Peyer's patch (tissue), 4 donors: ENCODE measurements at regions not wholly inside any gene's neighbourhood (a gene's known extent, or its start where the extent isn't known, plus 50 kb on each side); places are given as distances from the start of the nearest gene placed in this dataset.
A peak's percentile ranks its signal among the peaks of the same experiment; 100 is the strongest.

Source experiments
- DNase-seq, 3 donors: peaks; one replicate each; pipeline ENCODE4 v3.0.0-alpha.2; 2017 to 2019
- H3K27ac ChIP-seq, 4 donors: fragments of 200-600 bp; sonication (generic); one replicate each; pipeline ENCODE4 v1.5.1; 2016 to 2019
- H3K27me3 ChIP-seq, 2 donors: fragments of 200-600 bp; sonication (generic); one replicate each; pipeline ENCODE4 v1.5.1; 2019
- H3K36me3 ChIP-seq, 3 donors: fragments of 200-600 bp; sonication (generic); one replicate each; pipeline ENCODE4 v1.5.1; 2016 to 2019
- H3K4me1 ChIP-seq, 4 donors: fragments of 200-600 bp; sonication (generic); one replicate each; pipeline ENCODE4 v1.5.1; 2016 to 2019
- H3K4me3 ChIP-seq, 4 donors: fragments of 200-600 bp; sonication (generic); 1 replicate in 3 of 4; 2 replicates in 1 of 4; pipeline ENCODE4 v1.5.1; 2016 to 2019; ENCODE audit warnings: mild to moderate bottlenecking in 1 of 4
- H3K9me3 ChIP-seq, 4 donors: fragments of 200-600 bp; sonication (generic); one replicate each; pipeline ENCODE4 v1.5.1; 2016 to 2019; ENCODE audit warnings: mild to moderate bottlenecking in 1 of 4
- CTCF ChIP-seq, 6 experiments: fragments of 450-650 bp in 4 of 6; fragments of 200-600 bp in 2 of 6; sonication (generic) in 1 of 6; IDR thresholded peaks; one replicate each; pipeline ENCODE4 v1.5.1; 2017 to 2019; ENCODE audit warnings: antibody characterized with exemption in 6 of 6, mild to moderate bottlenecking in 3 of 6, moderate library complexity in 1 of 6
- POLR2A ChIP-seq, 2 donors: fragments of 450-650 bp; IDR thresholded peaks; one replicate each; pipeline ENCODE4 v1.5.1; 2017; ENCODE audit warnings: antibody characterized with exemption in 2 of 2, mild to moderate bottlenecking in 2 of 2, moderate library complexity in 2 of 2

GRCh38 chr12:124428792-124429281 is 133.9 kb downstream of the RFLNA start:
- no peak for TF ChIP-seq POLR2A (IDR thresholded peaks at IDR 0.05)
- TF ChIP-seq CTCF (IDR thresholded peaks at IDR 0.05) = no peak
- no peaks in the 10 kb centered on the region for H3K9me3 ChIP-seq
- H3K4me1 ChIP-seq = peaks cover 0 to 36% (median 2%) of the 10 kb centered on the region in 4 donors
- H3K27me3 ChIP-seq = no peaks in the 10 kb centered on the region
- peaks cover 0 to 46% (median 0%) of the 10 kb centered on the region in 3 donors for H3K36me3 ChIP-seq
- no peak overlapping the region for H3K4me3 ChIP-seq
- H3K27ac ChIP-seq = peak overlapping the region; percentile 51 to 76 (median 66)
- DNase-seq = no peak

- Histone ChIP-seq H3K36me3 (peaks cover 0 to 46% (median 0%) of the 10 kb centered on the region in 3 donors), H3K9me3 (no peaks in the 10 kb centered on the region), H3K4me3 (no peak overlapping the region), H3K27ac (peak overlapping the region; percentile 51 to 76 (median 66)), H3K27me3 (no peaks in the 10 kb centered on the region), H3K4me1 (peaks cover 0 to 42% (median 4%) of the 10 kb centered on the region in 4 donors)
- no peak for TF ChIP-seq CTCF (IDR thresholded peaks at IDR 0.05)
- TF ChIP-seq POLR2A (IDR thresholded peaks at IDR 0.05) = no peak
- DNase-seq = peak in 1 of 3 donors; percentile 68
These were observed 133.4 kb downstream of the RFLNA start for GRCh38 chr12:124428136-124428791.

- Histone ChIP-seq H3K36me3 (peaks cover 0 to 46% (median 0%) of the 10 kb centered on the region in 3 donors), H3K4me1 (peaks cover 0 to 54% (median 9%) of the 10 kb centered on the region in 4 donors), H3K27ac (peak overlapping the region; percentile 26 to 76 (median 66)), H3K9me3 (no peaks in the 10 kb centered on the region), H3K27me3 (no peaks in the 10 kb centered on the region), H3K4me3 (no peak overlapping the region)
- no peak for DNase-seq
- TF ChIP-seq POLR2A (IDR thresholded peaks at IDR 0.05) = no peak
- no peak for TF ChIP-seq CTCF (IDR thresholded peaks at IDR 0.05)
These were observed 132.0 kb downstream of the RFLNA start for GRCh38 chr12:124426594-124427555.

GRCh38 chr12:124425667-124426066 is 130.8 kb downstream of the RFLNA start:
- H3K27me3 ChIP-seq = no peaks in the 10 kb centered on the region
- no peaks in the 10 kb centered on the region for H3K9me3 ChIP-seq
- DNase-seq = no peak
- no peak overlapping the region for H3K4me3 ChIP-seq
- TF ChIP-seq POLR2A (IDR thresholded peaks at IDR 0.05) (no peak), CTCF (IDR thresholded peaks at IDR 0.05) (no peak)
- peaks cover 0 to 48% (median 0%) of the 10 kb centered on the region in 3 donors for H3K36me3 ChIP-seq
- peaks cover 0 to 64% (median 9%) of the 10 kb centered on the region in 4 donors for H3K4me1 ChIP-seq
- no peak overlapping the region for H3K27ac ChIP-seq

- peaks cover 0 to 48% (median 0%) of the 10 kb centered on the region in 3 donors for H3K36me3 ChIP-seq
- no peak overlapping the region for H3K4me3 ChIP-seq
- no peak for DNase-seq
- peak overlapping the region in 1 of 4 donors; percentile 86 for H3K27ac ChIP-seq
- no peaks in the 10 kb centered on the region for H3K27me3 ChIP-seq
- no peaks in the 10 kb centered on the region for H3K9me3 ChIP-seq
- TF ChIP-seq CTCF (IDR thresholded peaks at IDR 0.05) (no peak), POLR2A (IDR thresholded peaks at IDR 0.05) (no peak)
- H3K4me1 ChIP-seq = peaks cover 0 to 67% (median 9%) of the 10 kb centered on the region in 4 donors
These were observed 129.6 kb downstream of the RFLNA start for GRCh38 chr12:124424516-124424905.
